H4 (cell line): ENCODE measurements at regions not wholly inside any gene's neighbourhood (a gene's known extent, or its start where the extent isn't known, plus 50 kb on each side); places are given as distances from the start of the nearest gene placed in this dataset.
"Not testable (repeated sequence)": the region's sequence is repeated elsewhere in the genome, so short reads cannot be mapped to it uniquely, and the experiment has no call there.

Experiments used
- DNase-seq: peaks from one replicate; pipeline ENCODE4 v3.0.0-alpha.2; 2015; ENCODE audit warnings: low spot score

DNA sequence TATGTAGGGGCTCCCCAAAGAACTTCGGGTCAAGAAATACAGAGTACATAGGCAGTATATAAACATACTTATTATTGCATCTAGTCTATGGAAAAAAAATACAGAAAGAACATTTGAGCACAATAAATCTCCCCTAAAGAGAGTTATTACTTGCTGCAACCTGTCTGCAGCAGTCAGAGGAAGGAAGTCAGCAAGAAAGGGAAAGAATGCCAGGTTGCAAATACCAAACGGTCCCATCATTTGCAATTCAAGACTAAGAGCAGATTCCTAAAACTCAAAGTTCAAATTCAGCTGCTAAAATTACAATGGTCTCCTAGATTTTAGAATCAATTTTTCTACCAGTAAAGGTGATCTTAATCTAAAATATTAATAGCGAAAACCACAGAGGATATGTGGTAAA is 236.2 kb upstream of the NUDT6 start:
- DNase-seq, result no peak

DNA sequence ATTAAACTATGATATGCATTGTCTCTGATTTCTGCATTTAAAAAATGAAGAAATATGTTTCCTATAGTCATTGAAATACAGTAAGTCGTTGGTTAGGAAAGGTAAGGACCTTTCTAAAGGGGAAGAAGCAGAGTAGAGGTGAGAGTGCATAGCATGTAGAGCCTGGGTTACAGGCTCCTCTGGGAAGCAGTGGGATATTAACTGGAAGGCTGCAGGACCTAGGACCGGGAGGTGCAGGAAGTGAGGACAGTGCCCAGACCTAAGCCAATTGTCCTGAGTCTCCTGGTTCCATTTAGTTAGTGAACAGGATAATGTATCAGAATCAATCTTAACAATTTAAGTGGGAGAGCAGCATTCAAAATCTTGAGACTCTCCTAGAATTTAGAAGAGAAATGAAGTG is 237.1 kb upstream of the NUDT6 start:
- no peak for DNase-seq

DNA sequence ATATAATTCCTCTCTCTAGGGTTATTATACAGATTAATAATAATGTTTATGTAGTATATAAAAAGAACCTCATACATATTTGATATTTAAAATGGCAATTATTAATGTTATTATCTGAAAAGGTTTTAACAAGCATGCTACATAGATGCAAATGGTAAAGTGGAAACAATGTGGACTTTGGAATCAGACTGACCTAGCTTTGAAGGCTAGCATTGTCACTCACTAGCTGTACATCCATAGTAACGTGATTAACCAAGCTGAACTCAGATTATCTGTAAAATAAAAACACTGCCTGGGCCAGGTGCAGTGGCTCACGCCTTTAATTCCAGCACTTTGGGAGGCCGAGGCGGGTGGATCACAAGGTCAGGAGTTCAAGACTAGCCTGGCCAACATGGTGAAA is 233.7 kb upstream of the SPRY1 start:
- no peak for DNase-seq

DNA sequence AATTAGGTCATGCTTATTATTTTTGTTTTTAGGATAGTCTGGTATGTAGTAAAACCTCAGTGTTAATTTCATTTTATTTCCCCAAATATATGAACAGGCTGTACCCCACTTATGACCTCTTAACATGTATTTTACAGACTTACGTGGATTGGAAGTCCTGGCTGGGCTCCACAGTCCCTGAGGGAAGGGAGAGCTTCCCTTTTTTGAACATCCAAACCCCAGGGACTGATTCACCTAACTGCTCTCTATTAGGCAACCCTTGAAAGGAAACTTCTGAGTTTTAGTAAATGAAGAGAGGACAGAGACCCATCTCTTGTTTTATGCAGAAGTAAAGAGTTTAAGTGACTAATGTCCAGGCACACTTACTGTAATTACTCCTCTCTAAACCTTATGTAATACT is 233.1 kb upstream of the SPRY1 start:
- DNase-seq, result no peak

DNA sequence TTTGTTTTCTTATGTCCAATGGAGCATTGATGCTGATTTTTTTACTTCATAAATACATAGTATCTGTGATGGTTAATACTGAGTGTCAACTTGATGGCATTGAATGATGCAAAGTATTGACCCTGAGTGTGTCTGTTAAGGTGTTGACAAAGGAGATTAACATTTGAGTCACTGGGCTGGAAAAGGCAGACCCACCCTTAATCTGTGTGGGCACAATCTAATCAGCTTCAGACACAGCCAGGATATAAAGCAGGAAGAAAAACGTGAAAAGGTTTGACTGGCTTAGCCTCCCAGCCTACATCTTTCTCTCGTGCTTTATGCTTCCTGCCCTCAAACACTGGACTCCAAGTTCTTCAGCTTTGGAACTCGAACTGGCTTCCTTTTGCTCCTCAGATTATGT is 230.6 kb upstream of the SPRY1 start:
- no peak for DNase-seq

DNA sequence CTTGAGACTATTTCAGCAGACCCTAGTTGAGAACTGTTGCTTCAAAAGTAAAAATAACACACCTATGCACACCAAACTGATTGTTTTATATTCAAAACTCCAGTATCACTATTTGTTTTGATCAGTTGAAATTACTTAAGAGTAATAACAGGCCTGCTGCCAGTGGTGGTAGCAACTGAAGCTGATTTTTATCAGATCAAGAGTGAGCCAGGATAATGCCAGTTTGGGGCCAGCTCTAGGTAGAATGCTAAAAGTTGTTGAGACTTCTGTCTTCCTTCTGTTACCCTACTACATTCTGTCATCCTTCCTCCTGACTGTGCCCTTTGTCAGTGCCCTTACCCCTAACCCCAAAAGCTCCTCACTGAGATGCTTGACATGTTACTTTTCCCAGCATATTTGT is 228.7 kb upstream of the SPRY1 start:
- no peak for DNase-seq

DNA sequence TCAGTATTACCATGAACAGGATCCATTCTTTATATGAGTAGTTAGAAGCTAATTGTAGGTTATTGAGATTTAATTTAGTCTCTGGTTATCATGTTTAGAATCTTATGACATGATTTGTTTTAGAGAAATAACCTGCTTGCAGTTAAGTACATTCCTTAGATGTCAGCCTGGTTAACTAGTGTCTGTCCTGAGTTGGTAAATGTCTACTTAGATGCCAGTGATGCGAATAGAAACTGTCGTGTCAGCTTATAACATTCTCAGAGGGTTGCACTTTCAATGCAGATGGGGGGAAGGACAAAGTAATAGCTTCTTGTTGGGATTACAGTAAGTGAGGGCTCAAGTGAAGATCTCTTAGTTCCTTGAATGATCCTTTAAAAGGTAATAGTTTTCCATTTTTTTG is 227.8 kb upstream of the SPRY1 start:
- no peak for DNase-seq

DNA sequence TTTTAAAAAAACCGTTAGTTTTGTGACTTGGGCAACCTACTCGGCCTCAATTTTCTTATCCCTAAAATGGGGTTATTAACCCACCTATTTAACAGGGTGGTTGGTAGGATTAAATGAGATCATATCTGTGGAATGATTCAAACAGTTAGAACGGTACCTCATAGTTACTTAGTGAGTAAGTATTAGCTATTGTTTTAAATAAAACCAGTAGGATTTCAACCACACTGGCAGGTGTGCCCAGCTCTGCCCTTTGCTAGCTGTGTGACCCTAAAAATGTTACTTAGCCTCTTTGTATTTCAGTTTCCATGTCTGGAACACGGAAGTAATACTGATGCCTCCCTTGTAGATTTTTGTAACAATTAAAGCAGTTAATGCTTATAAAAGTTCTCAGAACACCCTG is 225.8 kb upstream of the SPRY1 start:
- DNase-seq, result no peak

DNA sequence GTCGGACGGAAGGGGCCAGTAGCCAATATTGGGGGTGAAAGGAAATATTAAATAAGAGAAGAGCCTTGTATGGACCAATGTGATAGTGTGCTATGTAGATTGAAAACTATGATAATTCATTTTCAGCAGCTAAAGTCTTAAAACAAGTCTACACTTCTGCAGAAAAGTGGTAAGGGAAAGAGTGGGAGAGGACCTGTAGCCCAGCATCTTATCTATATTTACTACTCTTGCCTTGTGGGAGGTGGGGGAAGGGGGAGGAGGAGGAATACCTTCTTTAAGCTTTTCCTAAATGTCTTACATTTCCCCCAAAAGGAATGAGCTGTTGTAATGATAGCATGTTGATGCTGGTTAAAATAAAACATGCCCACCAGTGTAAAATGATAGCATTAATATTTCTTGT is 220.0 kb upstream of the SPRY1 start:
- no peak for DNase-seq

DNA sequence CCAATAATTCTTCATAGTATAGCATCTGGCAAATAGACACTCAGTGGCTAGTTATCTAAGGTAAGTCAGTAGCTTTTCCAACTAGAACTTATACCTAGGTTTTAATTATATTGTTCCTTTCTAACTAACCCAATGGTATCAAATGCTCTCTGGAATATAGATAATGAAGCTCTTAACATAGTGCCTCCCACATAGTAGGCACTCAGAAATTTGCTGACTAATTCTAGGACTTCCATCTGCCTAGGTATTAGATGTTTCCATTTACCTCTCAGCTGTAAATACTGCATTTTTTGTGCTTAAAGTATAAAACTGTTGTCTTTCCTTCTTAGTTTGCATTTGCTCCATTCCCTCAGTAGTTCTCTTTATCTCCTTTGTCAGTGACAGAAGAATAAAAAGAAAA is 214.3 kb upstream of the SPRY1 start:
- DNase-seq, result no peak

DNA sequence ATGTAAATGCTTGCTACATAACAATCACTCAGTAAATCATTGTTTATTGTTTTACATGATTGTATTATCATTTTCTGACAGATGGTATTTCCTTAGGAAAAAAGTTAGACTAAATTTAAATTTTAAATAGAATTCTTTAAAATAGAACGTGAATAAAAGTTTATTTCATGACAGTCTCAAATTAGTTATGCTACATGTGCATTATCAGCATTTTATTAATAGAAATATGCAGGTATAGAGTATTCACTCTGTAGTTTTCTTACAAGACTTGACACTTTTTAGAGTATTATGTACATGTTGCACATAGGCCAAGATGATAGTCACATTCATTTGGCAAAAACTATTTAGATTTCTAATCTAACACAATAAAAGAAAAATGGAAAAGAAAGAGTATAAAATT is 213.3 kb upstream of the SPRY1 start:
- no peak for DNase-seq

DNA sequence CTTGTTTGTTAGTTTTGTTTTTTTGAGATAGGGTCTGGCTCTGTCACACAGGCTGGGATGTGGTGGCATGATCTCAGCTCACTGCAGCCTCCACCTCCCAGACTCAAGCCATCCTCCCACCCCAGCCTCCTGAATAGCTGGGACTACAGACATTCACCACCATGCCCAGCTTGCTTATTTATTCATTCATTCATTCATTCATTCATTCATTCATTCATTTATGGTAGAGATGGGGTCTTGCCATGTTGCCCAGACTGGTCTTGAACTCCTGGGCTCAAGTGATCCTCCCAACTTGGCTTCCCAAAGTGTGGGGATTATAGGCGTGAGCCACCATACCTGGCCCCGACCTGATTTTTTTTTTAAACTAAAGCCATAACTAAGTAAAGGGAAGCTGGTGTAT is 212.8 kb upstream of the SPRY1 start:
- not testable (repeated sequence) for DNase-seq

DNA sequence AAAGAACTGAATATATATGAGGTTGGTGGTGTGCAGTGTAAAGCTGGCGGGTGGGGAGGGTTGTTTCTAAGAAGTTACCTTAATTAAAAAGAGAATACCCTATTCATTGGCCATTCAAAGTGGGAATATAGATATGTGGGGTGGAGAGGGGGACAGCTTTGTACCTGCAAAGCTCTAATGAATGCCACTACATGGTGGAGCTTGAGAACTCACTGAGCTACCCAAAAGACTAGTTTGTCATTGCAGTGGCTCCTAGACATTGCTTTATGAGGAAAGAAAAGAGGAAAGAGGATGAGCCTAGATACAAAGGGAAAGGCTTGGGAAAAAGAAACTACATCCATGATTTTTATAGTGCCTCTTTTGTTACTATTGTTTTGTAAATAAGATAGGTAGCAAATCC is 209.9 kb upstream of the SPRY1 start:
- DNase-seq, result no peak

DNA sequence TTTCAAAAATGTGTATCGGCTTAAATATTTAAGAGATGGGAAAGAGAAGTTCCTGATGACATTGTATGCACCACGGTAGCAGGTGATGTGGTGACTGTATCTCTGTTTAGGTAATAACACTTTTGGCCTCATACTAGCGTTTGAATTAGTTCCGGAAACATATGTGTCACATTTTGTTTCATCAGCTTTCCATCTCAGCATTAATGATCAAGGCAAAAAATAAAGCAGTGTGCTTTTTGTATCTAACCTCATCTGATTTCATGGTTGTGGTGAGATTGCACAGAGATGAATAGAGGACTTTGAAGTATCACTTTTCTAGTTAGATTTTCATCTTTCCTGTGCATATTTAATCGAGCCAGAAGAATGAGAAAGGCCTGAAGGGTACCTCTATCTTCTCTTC is 206.4 kb upstream of the SPRY1 start:
- DNase-seq, result no peak

DNA sequence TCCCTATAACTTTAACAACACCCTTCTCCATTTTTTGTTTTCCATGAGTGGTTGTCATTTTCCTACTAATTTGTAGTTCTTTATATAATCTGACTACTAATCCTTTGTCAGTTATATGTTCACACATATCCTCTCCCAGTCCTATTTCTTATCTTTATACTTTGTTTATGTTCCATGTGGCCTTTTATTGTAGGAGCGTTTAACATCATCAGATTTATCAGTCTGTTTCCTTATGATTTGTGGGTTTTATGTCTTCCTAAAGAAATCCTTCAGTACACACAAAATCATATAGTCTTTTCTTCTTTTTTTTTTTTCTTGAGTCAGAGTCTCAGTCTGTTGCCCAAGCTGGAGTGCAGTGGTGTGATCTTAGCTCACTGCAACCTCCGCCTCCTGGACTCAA is 204.9 kb upstream of the SPRY1 start:
- DNase-seq, result no peak

DNA sequence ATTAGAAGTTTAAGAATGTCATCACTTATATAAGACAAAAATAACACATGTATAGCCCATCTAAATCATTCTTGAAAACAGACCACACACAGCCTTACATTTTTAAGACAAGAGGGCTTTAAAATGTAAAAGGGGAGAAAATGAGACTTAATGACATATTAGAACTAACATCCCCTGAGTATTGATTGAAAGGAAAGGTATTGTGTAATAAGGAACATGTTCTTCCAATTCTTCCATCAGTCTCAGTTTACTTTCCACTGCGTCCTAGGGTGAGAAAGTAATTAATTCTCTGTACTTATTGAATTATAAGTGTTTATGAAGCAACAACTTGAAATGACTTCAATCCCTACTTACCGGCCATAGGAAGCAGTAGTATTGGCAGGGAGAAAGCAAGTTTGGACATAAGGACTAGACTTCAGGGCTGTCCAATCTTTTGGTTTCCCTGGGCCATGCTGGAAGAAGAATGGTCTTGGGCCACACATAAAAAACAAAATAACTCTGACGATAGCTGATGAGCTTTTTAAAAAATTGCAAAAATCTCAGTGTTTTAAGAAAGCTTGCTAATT is 202.7 kb upstream of the SPRY1 start:
- no peak for DNase-seq

DNA sequence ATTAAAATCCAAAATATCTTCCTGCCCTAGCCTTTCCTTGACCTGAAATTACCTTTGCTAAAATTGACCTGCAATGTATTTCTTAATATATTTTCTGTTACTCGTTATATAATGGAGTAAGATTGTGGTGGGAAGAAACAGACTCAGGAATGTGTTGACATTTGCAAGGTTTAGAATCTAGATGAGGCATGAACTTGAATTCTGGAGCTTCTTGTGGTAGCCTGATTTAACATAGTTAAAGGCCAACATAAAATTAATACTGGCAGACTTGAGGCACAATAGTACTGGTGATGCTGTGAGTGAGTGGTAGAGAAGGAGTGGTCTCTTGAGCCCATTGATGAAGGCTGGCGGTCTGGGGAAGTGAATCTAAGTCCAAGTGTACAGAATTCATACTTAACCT is 197.9 kb upstream of the SPRY1 start:
- DNase-seq, result no peak

DNA sequence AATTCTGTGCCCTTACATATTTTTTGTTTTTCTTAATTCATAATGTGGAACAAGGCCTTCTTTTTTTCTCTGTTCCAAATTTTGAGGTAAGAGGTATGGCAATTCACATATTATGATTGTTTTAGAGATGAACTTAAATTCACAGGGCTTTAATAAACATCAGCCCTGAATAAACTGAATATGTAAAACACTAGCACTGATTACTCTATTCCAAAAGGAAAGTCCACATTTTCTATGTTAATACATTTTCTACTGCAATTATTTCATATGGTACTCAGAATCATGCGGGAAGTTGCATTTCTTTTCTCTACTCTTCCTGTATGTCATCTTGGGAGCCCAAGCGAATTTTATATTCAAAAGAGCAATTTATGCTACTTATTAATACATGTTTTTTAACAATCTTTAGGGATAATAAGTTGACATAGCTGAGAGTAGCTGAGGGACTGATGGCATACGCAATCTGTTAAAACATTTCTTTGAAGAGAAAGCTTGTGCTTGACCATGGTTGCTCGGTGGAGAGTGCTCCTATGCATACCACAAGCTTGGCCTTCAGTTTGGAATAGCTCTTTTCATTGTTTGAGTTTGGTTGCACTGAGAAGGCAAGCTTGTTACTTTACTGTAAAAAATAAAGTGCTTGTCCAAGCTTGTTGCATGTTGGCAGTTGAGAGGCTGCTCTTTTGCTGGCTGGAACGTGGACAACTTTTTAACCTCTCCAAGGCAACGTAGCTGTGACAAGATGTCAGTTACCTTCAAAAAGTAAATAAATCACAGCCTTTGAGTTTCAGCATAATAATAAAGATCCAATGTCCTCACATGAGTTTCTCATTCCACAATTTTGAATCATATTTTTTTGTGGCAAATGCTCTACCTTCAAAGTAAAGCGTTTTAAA is 196.3 kb upstream of the SPRY1 start:
- DNase-seq, result no peak

DNA sequence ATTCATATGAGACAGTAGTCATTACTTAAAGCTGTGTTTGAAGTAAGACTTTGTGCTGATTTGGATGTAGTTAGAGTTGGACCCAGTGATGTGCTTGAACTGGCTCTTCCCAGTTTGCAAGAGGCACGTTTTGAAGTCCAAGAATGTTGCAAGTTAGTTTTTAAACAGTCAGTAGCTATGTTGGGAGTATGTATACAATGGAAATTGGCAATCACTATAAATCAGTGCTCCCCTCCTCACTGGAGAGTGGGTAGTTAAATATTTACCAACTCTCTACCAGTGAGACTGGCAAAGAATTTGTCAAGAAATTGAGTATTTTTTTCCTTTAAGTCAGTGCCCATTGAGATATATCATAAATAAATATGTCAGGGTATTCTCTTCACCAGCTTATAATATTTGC is 191.9 kb upstream of the SPRY1 start:
- no peak for DNase-seq

DNA sequence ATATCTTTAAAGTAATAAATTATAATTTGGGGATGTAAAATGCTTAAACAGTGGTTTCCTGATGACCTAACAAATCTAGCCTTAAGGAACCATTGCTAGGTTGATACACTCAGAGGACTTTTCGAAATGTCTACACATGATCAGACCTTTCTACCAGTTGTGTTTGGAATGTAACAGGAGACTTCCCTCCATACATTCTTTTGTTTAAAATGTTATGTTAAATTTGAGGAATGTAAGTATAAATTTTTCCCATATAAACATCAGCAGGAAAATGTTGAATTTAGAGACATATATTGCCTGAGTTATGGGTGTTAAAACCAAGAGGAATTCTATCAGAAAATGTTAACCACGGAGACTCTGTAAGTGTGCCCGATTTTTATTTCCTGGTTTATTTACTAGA is 190.6 kb upstream of the SPRY1 start:
- no peak for DNase-seq

DNA sequence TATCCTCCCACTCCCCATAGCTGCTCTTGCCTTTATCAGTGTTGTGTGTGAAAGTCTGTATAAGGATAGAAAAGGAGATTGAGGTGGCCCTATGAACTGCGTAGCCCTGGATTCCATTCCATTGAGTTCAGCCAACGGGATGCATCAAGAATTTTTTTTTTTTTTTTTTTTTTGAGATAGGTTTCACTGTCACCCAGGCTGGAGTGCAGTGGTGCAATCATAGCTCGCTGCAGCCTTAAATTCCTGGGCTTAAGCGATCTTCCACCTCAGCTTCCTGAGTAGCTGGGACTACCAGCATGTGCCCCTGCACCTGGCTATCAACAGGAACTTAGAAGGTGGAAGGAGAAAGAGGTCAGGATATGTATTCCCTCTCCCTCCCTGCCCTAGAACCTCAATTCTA is 187.2 kb upstream of the SPRY1 start:
- no peak for DNase-seq

DNA sequence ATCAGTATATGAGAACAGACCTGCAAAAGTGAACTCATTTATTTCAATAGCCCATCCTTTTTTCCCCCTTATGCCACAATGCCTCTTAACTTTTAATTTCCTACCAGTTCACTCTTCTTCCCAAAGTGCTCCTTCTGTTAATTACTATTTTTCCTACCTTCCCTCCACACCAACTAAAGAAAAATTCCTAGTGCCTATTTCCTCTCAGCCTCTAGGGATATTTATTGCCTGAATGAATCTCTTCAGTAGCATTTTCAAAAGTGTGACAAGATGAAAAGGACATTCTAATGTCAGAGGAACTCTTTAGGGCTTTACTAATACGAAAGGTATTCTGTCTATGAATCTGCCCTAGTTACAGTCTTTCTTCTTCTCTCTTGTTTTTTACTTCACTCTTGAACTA is 181.1 kb upstream of the SPRY1 start:
- no peak for DNase-seq

DNA sequence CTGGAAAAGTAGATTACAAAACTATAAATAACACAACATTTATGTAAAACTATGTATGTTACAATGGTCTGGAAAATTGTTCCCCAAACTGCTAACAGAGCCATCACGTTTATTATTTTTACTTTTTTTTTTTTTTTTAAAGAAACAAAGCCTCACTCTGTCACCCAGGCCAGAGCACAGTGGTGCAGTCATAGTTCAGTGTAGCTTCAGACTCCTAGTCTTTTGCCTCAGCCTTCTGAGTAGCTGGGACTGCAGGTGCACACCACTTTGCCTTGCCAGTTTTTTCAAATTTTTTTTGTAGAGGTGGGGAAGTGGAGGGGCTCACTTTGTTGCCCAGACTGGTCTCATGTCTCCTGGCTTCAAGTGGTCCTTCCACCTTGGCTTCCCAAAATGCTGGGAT is 180.1 kb upstream of the SPRY1 start:
- DNase-seq, result no peak

DNA sequence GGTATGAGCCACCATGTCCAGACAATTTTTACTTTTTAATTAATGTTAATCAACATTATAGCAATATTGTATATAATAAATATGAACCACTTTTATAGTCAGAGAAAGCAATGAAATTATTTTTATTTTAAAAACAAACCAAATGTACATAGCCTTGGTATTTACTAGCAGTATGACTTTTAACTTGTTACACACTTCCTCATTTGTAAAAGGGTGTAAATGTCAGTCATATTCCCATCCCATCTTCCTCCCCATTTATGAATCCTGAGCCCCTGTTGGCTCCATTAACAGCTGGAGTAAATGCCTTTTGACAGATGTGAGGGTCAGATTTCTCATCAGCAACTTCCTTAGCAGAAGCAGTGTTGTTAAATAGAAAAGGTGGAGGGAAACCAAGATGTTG is 179.6 kb upstream of the SPRY1 start:
- no peak for DNase-seq
